Kidney (tissue), 13 donors: ENCODE measurements at regions not wholly inside any gene's neighbourhood (a gene's known extent, or its start where the extent isn't known, plus 50 kb on each side); places are given as distances from the start of the nearest gene placed in this dataset.

Source experiments
- DNase-seq, 5 donors: peaks; one replicate each; pipeline ENCODE4 v3.0.0-alpha.2; 2013 to 2020
- FAIRE-seq: peaks from 2 replicates; lab custom pipeline; 2012; peaks lifted over from hg19 to GRCh38; lab: Jason Lieb, UNC
- H3K27ac ChIP-seq, 2 donors: one replicate each; pipeline ENCODE4 v1.7.0; 2013; ENCODE audit warnings: low read depth in 2 of 2, low read length in 2 of 2, inconsistent platforms in 1 of 2
- H3K27me3 ChIP-seq: one replicate; pipeline ENCODE4 v1.7.1; 2013; ENCODE audit warnings: low read length, inconsistent platforms; ENCODE audit not compliant: control insufficient read depth, insufficient read depth
- H3K36me3 ChIP-seq, 3 donors: one replicate each; pipeline versions ENCODE4 v1.7.0 to v1.7.1; 2013; ENCODE audit warnings: low read length in 3 of 3, control low read depth in 1 of 3, inconsistent platforms in 1 of 3; ENCODE audit not compliant: insufficient read depth in 3 of 3, control insufficient read depth in 2 of 3
- H3K4me1 ChIP-seq, 3 donors: one replicate each; pipeline versions ENCODE4 v1.7.0 to v1.7.1; 2013; ENCODE audit warnings: low read length in 3 of 3, inconsistent platforms in 1 of 3, low read depth in 1 of 3; ENCODE audit not compliant: control insufficient read depth in 2 of 3, insufficient read depth in 2 of 3
- H3K4me3 ChIP-seq, 3 donors: one replicate each; pipeline versions ENCODE4 v1.7.0 to v1.8.1; 2013; ENCODE audit warnings: low read length in 3 of 3, control low read depth in 1 of 3, inconsistent platforms in 1 of 3
- H3K9ac ChIP-seq, 3 donors: one replicate each; pipeline versions ENCODE4 v1.7.0 to v1.7.1; 2013; ENCODE audit warnings: low read length in 3 of 3, control low read depth in 1 of 3, inconsistent platforms in 1 of 3
- H3K9me3 ChIP-seq, 3 donors: one replicate each; pipeline versions ENCODE4 v1.7.0 to v1.7.1; 2013; ENCODE audit warnings: low read length in 3 of 3, control low read depth in 1 of 3, inconsistent platforms in 1 of 3; ENCODE audit not compliant: control insufficient read depth in 2 of 3, insufficient read depth in 1 of 3
- CTCF ChIP-seq: IDR thresholded peaks from 3 replicates; pipeline ENCODE4 v1.5.1; 2012; ENCODE audit warnings: mild to moderate bottlenecking, moderate library complexity, borderline replicate concordance; ENCODE audit not compliant: insufficient read depth; ENCODE audit errors: extremely low read depth
- intact Hi-C: fragments of 100-400 bp; cut with DNase I; formaldehyde crosslinking; loops from one replicate; pipeline ENCODE4 v1.11.1; 2022
- donor health status: control.
- donor health status: control.
- donor health status: control.
- donor health status: control.
- donor health status: control.
- donor health status: DM: yes; HTN: yes; CAD: no.
- donor health status: Normal renal cell carcinoma (clear cell type).

- intact Hi-C loops = no loop called here
- H3K27me3 ChIP-seq = no peaks in the 10 kb centered on the region
- no peaks in the 10 kb centered on the region for H3K36me3 ChIP-seq
- H3K9me3 ChIP-seq = no peaks in the 10 kb centered on the region
- FAIRE-seq (no peak), DNase-seq (no peak)
- no peak overlapping the region for H3K27ac ChIP-seq
- H3K4me3 ChIP-seq = no peak overlapping the region
- no peak overlapping the region for H3K9ac ChIP-seq
- H3K4me1 ChIP-seq = no peaks in the 10 kb centered on the region
- no peak for TF ChIP-seq CTCF
These were observed 626.7 kb downstream of the BCL11A start for GRCh38 chr2:59926731-59927130.

GRCh38 chr2:59925321-59925720 is 628.1 kb downstream of the BCL11A start:
- Histone ChIP-seq H3K9ac (no peak overlapping the region), H3K27me3 (no peaks in the 10 kb centered on the region), H3K9me3 (no peaks in the 10 kb centered on the region), H3K27ac (no peak overlapping the region), H3K4me3 (no peak overlapping the region), H3K36me3 (no peaks in the 10 kb centered on the region), H3K4me1 (no peaks in the 10 kb centered on the region)
- FAIRE-seq (no peak), DNase-seq (no peak)
- intact Hi-C loops = no loop called here
- no peak for TF ChIP-seq CTCF

GRCh38 chr2:59924346-59924745 is 629.1 kb downstream of the BCL11A start:
- H3K27me3 ChIP-seq = no peaks in the 10 kb centered on the region
- intact Hi-C loops = no loop called here
- no peaks in the 10 kb centered on the region for H3K36me3 ChIP-seq
- DNase-seq (peak in 2 of 5 donors; percentile 29 to 42), FAIRE-seq (no peak)
- H3K27ac ChIP-seq = no peak overlapping the region
- H3K9me3 ChIP-seq = no peaks in the 10 kb centered on the region
- no peak for TF ChIP-seq CTCF
- H3K9ac ChIP-seq = no peak overlapping the region
- no peak overlapping the region for H3K4me3 ChIP-seq
- no peaks in the 10 kb centered on the region for H3K4me1 ChIP-seq

- Histone ChIP-seq H3K9ac (no peak overlapping the region), H3K4me3 (no peak overlapping the region), H3K4me1 (no peaks in the 10 kb centered on the region), H3K27me3 (no peaks in the 10 kb centered on the region), H3K9me3 (no peaks in the 10 kb centered on the region), H3K36me3 (no peaks in the 10 kb centered on the region), H3K27ac (no peak overlapping the region)
- intact Hi-C loops = no loop called here
- FAIRE-seq (no peak), DNase-seq (no peak)
- TF ChIP-seq CTCF = no peak
These were observed 631.0 kb downstream of the BCL11A start for GRCh38 chr2:59922450-59922849.
